ENCODE measurements at regions not wholly inside any gene's neighbourhood (a gene's known extent, or its start where the extent isn't known, plus 50 kb on each side); places are given as distances from the start of the nearest gene placed in this dataset.

DNA sequence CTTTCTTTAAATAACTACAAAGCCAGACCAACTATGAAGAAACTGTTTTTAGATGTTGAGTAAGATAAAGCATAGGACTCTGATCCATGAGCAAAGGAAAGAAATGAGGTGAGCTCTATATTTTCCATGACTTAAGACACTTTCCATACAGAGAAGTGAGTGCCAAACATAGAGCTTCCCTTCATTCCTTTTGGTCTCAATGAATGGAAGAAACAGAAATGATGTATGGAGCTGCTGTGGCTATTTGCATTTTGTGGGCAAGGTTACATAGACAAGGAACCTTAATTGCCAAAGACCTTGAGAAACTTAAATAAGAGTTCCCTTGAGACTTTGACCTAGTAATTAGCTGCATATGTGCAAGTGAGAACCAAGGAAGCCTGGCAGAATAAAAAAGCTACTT is 1152.2 kb downstream of the XPNPEP1 start:
- DNase-seq (no peak), ATAC-seq (ENCODE audit: low read depth) (no peak)
- Histone ChIP-seq H4K8ac (ENCODE audit: low read depth in 2 of 2, low read length in 2 of 2) (no peak overlapping the region), H3K56ac (ENCODE audit: extremely low read depth, insufficient read depth, low read length) (no peak overlapping the region), H3K23ac (ENCODE audit: low read depth, low read length) (no peak overlapping the region), H3K9ac (ENCODE audit: low read depth, low read length) (no peak overlapping the region), H3K9me1 (ENCODE audit: insufficient read depth, low read length) (no peaks in the 10 kb centered on the region), H2BK120ac (ENCODE audit: low read depth, low read length) (no peak overlapping the region), H3K9me3 (ENCODE audit: control insufficient read depth, insufficient read depth, low read length) (no peaks in the 10 kb centered on the region), H3K4me1 (ENCODE audit: control insufficient read depth, insufficient read depth, low read length) (no peaks in the 10 kb centered on the region), H4K5ac (ENCODE audit: low read depth, low read length) (no peak overlapping the region), H2AFZ (replicated peaks; ENCODE audit: low read length, poor library complexity) (no peak overlapping the region), H2AK9ac (replicated peaks; ENCODE audit: low read depth, low read length, poor library complexity) (no peak overlapping the region), H4K91ac (ENCODE audit: insufficient read depth, low read depth, low read length) (no peak overlapping the region), H2BK5ac (ENCODE audit: low read depth, low read length, poor library complexity, severe bottlenecking) (no peak overlapping the region), H2AK5ac (ENCODE audit: low read depth, low read length) (no peak overlapping the region), H3K18ac (ENCODE audit: low read depth, low read length) (no peak overlapping the region), H3K27me3 (ENCODE audit: control insufficient read depth, insufficient read depth, low read length) (no peaks in the 10 kb centered on the region), H3K27ac (ENCODE audit: insufficient read depth, low read length) (no peak overlapping the region), H4K20me1 (ENCODE audit: insufficient read depth, low read length) (no peaks in the 10 kb centered on the region), H2BK15ac (ENCODE audit: low read depth, low read length) (no peak overlapping the region), H3K36me3 (ENCODE audit: control insufficient read depth, insufficient read depth, low read length) (no peaks in the 10 kb centered on the region), H2BK20ac (ENCODE audit: low read depth, low read length) (no peak overlapping the region), H3K4me3 (ENCODE audit: insufficient read depth, low read depth, low read length) (no peak overlapping the region), H3K4me2 (ENCODE audit: low read depth, low read length) (no peak overlapping the region), H3K79me1 (ENCODE audit: low read depth in 1 of 2, low read length in 2 of 2) (no peaks in the 10 kb centered on the region), H3K4ac (ENCODE audit: low read depth, low read length) (no peak overlapping the region), H3K14ac (replicated peaks; ENCODE audit: low read depth, low read length) (no peak overlapping the region)
- intact Hi-C loops (cut with micrococcal nuclease): no loop called here
- in situ Hi-C loops (cut with MboI; ENCODE audit: low sequenced_read_pairs): no loop called here
- no TSS peak for BruUV-seq (replicated peaks)
- POLR2A ChIA-PET (ENCODE audit: unreplicated experiment): no interaction called here
- dilution Hi-C loops (cut with HindIII; ENCODE audit: low sequenced_read_pairs, unreplicated experiment): no loop called here
- TF ChIP-seq CEBPB (IDR thresholded peaks at IDR 0.05; ENCODE audit: low read depth, low read length) (no peak), SMC3 (IDR thresholded peaks at IDR 0.05; ENCODE audit: low read depth, low read length) (no peak), RAD21 (IDR thresholded peaks at IDR 0.05; ENCODE audit: low read length) (no peak), POLR2A (IDR thresholded peaks at IDR 0.05; ENCODE audit: low read depth, low read length) (no peak), BHLHE40 (IDR thresholded peaks at IDR 0.05; ENCODE audit: low read depth, low read length) (no peak)
- CTCF ChIA-PET: no interaction called here

All from IMR-90 (cell line).